ENCODE measurements at regions not wholly inside any gene's neighbourhood (a gene's known extent, or its start where the extent isn't known, plus 50 kb on each side); places are given as distances from the start of the nearest gene placed in this dataset.

DNA sequence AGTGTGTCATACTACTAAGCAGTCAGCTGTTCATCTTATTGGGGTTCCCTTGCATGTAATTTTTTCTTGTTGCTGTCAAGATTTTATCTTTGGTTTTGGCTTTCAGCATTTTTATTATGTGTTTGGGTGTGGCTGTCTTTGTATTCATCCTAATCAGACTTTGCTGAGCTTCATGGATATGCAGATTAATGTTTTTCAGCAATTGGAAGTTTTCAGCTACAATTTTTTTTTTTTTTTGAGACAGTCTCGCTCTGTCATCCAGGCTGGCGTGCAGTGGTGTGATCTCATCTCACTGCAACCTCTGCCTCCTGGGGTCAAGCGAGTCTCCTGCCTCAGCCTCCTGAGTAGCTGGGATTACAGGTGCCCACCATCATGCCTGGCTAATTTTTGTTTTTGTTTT, 108.8 kb downstream of the BARX1 start:
- WGBS, 3 donors = 86 to 95% (median 89%) methylated on average over 3 of the region's 3 CpGs
- H3K36me3 ChIP-seq = no peaks in the 10 kb centered on the region

DNA sequence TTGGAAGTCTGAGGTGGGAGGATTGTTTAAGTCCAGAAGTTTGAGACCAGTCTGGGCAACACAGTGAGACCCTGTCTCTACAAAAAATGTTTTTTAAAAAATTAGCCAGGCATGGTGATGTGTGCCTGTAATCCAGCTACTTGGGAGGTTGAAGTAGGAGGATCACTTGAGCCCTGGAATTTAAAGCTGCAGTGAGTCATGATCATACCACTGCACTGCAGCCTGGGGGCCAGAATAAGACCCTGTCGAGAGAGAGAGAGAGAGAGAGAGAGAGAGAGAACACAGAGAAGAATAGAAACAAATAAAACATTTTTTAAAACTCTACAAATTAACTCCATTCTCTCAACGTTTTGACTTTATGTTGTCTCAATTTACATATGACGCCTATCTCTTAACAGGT, 111.8 kb downstream of the BARX1 start:
- TF ChIP-seq POLR2A (IDR thresholded peaks at IDR 0.05) (no peak), EP300 (IDR thresholded peaks at IDR 0.05) (no peak)
- TF ChIP-seq, protein P1, sequence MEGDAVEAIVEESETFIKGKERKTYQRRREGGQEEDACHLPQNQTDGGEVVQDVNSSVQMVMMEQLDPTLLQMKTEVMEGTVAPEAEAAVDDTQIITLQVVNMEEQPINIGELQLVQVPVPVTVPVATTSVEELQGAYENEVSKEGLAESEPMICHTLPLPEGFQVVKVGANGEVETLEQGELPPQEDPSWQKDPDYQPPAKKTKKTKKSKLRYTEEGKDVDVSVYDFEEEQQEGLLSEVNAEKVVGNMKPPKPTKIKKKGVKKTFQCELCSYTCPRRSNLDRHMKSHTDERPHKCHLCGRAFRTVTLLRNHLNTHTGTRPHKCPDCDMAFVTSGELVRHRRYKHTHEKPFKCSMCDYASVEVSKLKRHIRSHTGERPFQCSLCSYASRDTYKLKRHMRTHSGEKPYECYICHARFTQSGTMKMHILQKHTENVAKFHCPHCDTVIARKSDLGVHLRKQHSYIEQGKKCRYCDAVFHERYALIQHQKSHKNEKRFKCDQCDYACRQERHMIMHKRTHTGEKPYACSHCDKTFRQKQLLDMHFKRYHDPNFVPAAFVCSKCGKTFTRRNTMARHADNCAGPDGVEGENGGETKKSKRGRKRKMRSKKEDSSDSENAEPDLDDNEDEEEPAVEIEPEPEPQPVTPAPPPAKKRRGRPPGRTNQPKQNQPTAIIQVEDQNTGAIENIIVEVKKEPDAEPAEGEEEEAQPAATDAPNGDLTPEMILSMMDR (IDR thresholded peaks at IDR 0.05) = no peak
- intact Hi-C loops (cut with DNase I) = no loop called here
- no peak for DNase-seq
- H3K27ac ChIP-seq = no peak overlapping the region
- WGBS, 3 donors = 52 to 63% (median 54%) methylated on average over 3 of the region's 3 CpGs
- H3K36me3 ChIP-seq = no peaks in the 10 kb centered on the region
- peaks cover 0 to 6% of the 10 kb centered on the region in 2 donors for H3K9me3 ChIP-seq
- no peaks in the 10 kb centered on the region for H3K27me3 ChIP-seq
- H3K4me1 ChIP-seq (ENCODE audit: insufficient read depth) = no peaks in the 10 kb centered on the region
- no peak overlapping the region for H3K4me3 ChIP-seq

More for the DNA sequence above, 108.8 kb downstream of the BARX1 start:
- TF ChIP-seq, protein P1 (IDR thresholded peaks at IDR 0.05) = no peak
- no peak for TF ChIP-seq POLR2A (IDR thresholded peaks at IDR 0.05)
- TF ChIP-seq EP300 (IDR thresholded peaks at IDR 0.05) = no peak
- H3K27ac ChIP-seq = no peak overlapping the region
- no peaks in the 10 kb centered on the region for H3K4me1 ChIP-seq (ENCODE audit: insufficient read depth)
- H3K4me3 ChIP-seq = no peak overlapping the region
- no peak for DNase-seq
- intact Hi-C loops (cut with DNase I) = no loop called here
- H3K9me3 ChIP-seq = peaks cover 0 to 6% of the 10 kb centered on the region in 2 donors
- no peaks in the 10 kb centered on the region for H3K27me3 ChIP-seq

DNA sequence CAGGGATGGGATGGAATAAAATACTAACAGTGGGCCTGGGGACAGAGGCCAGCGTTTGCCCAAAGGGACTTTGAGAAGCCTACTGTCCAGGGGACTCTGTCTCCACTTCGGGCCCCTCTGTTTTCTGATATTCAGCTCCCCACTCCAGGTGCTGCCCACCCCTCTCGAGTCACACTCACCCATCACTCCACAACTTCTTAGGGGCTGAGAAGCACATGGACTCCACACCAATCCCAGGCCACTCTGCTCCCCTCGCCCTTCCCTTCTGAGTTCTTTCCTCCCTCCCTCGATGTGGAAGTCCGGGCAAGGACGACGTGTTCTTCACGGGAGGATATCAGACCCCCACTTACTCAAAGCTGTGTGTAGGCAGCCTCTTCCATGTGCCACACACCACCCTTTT, 124.5 kb downstream of the BARX1 start:
- H3K9me3 ChIP-seq = no peaks in the 10 kb centered on the region
- no peak for DNase-seq
- no peak overlapping the region for H3K27ac ChIP-seq
- H3K36me3 ChIP-seq = no peaks in the 10 kb centered on the region
- no peaks in the 10 kb centered on the region for H3K27me3 ChIP-seq
- intact Hi-C loops (cut with DNase I) = no loop called here
- no peak overlapping the region for H3K4me3 ChIP-seq
- WGBS, 3 donors = 53 to 71% (median 67%) methylated on average over 9 of the region's 9 CpGs
- TF ChIP-seq EP300 (IDR thresholded peaks at IDR 0.05) (no peak), POLR2A (IDR thresholded peaks at IDR 0.05) (no peak)
- TF ChIP-seq, protein P1 (IDR thresholded peaks at IDR 0.05) = no peak
- H3K4me1 ChIP-seq (ENCODE audit: insufficient read depth) = peaks cover 10% of the 10 kb centered on the region

DNA sequence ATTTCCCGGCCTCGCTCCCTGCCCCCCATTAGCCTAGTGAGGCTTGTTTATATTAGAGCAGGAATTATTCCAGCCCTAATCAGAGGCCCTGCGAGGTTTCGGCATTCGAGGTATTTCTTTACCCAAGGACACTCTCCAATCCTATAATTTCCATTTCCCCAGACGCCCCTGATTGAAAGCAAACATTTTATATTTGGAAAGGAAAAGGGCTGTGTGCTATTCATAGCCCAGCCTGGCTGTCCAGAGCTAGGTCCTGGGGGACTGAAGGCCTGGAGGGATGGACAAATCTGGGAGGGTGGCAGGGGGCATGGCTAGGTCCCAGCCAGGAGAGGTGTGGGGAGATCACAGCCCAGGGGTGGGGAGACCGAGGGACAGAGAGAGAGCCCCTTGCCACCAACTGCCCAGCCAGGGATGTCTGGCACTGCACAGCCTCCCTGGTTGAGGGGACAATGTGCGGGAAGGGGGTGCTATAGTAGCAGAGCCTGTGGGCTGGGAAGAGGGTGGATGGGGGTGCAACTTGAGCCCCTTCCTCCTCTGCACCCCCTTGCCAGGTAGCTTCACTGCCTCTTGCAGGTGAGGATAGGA, 125.1 kb downstream of the BARX1 start:
- Histone ChIP-seq H3K9me3 (no peaks in the 10 kb centered on the region), H3K36me3 (no peaks in the 10 kb centered on the region), H3K27me3 (no peaks in the 10 kb centered on the region), H3K4me3 (no peak overlapping the region), H3K27ac (no peak overlapping the region), H3K4me1 (ENCODE audit: insufficient read depth) (peaks cover 10% of the 10 kb centered on the region)
- no peak for DNase-seq
- WGBS, 3 donors = 16 to 33% (median 17%) methylated on average over 8 of the region's 8 CpGs
- intact Hi-C loops (cut with DNase I) = no loop called here
- TF ChIP-seq EP300 (IDR thresholded peaks at IDR 0.05) (no peak), POLR2A (IDR thresholded peaks at IDR 0.05) (no peak)
- TF ChIP-seq, protein P1 (IDR thresholded peaks at IDR 0.05) = no peak

All from ovary (tissue), 7 donors.